ENCODE measurements at regions not wholly inside any gene's neighbourhood (a gene's known extent, or its start where the extent isn't known, plus 50 kb on each side); places are given as distances from the start of the nearest gene placed in this dataset.
"Not testable (repeated sequence)": the region's sequence is repeated elsewhere in the genome, so short reads cannot be mapped to it uniquely, and the experiment has no call there.

DNA sequence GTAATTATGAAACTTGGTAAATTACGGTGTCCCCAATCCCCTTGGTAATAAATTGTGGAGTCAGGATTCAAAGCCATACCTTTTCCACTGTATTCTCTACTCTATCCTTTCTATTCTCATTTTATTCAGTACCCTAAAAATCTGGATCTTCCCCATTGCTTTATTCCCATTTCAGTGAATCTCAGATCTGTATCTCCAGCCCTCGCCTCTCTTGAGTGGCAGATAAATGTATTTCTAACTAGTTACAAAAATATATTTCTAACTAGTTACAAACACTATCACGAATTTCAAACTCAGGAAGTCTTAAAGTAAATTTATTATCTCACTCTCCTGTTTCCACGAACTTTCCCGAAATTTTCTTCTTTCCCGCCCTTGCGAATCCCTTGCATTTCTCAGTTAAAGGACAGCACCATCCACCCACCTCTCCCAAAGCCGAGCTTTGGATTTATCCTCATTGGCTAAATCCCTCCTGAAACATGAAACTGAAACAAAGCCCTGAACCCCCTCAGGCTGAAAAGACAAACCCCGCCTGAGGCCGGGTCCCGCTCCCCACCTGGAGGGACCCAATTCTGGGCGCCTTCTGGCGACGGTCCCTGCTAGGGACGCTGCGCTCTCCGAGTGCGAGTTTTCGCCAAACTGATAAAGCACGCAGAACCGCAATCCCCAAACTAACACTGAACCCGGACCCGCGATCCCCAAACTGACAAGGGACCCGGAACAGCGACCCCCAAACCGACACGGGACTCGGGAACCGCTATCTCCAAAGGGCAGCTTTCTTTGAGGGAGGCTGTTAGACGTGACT is 164.3 kb upstream of the PABPC3 start:
- H3K36me3 ChIP-seq, result no peaks in the 10 kb centered on the region
- DNase-seq (ENCODE audit: low spot score in 2 of 2), result no peak
- H3K27me3 ChIP-seq, result peaks cover 4% of the 10 kb centered on the region
- H3K27ac ChIP-seq, result no peak overlapping the region
- TF ChIP-seq, protein P1, sequence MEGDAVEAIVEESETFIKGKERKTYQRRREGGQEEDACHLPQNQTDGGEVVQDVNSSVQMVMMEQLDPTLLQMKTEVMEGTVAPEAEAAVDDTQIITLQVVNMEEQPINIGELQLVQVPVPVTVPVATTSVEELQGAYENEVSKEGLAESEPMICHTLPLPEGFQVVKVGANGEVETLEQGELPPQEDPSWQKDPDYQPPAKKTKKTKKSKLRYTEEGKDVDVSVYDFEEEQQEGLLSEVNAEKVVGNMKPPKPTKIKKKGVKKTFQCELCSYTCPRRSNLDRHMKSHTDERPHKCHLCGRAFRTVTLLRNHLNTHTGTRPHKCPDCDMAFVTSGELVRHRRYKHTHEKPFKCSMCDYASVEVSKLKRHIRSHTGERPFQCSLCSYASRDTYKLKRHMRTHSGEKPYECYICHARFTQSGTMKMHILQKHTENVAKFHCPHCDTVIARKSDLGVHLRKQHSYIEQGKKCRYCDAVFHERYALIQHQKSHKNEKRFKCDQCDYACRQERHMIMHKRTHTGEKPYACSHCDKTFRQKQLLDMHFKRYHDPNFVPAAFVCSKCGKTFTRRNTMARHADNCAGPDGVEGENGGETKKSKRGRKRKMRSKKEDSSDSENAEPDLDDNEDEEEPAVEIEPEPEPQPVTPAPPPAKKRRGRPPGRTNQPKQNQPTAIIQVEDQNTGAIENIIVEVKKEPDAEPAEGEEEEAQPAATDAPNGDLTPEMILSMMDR (IDR thresholded peaks at IDR 0.05), result no peak
- H3K9me3 ChIP-seq, result no peaks in the 10 kb centered on the region
- H3K4me3 ChIP-seq, result no peak overlapping the region
- intact Hi-C loops (cut with DNase I), result no loop called here
- H3K4me1 ChIP-seq, result no peaks in the 10 kb centered on the region

DNA sequence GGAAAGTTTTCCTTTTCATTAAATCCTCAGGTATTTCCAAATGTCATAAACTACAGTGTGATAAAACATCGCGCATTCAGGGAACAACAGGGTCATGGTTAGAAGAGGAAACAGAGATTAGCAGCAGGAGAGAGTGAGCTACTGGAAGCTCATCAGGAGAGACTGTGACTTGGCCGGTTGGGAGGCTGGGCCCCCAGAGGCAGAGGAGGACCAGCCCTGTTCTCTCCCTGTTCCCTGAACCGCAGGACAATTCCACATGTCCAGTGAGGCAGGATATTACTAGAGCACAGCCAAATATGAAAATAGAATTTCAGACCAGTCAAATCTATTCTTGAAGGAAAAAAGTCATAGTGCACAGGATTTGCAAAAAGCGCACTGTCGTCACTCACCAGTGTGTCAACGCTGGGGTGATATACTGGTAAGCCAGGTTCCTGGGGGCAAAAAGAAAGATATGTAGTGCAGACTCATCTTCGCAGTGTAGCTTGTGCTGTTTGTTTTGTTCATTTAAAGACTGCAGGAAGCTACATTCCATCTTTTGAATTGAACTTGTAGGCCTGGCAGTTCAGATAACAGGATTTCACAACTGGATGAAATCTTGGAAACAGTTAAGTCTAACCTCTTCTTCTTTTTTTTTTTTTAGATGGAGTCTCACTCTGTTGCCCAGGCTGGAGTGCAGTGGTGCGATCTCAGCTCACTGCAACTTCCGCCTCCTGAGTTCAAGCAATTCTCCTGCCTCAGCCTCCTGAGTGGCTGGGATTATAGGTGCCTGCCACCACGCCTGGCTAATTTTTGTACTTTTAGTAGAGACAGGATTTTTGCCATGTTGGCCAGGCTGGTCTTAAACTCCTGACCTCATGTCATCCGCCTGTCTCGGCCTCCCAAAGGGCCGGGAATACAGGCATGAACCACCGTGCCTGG is 162.6 kb upstream of the PABPC3 start:
- DNase-seq (ENCODE audit: low spot score in 2 of 2); H3K36me3 ChIP-seq; H3K27me3 ChIP-seq; H3K27ac ChIP-seq; H3K4me3 ChIP-seq; H3K9me3 ChIP-seq; intact Hi-C loops (cut with DNase I); H3K4me1 ChIP-seq: not testable (repeated sequence)

DNA sequence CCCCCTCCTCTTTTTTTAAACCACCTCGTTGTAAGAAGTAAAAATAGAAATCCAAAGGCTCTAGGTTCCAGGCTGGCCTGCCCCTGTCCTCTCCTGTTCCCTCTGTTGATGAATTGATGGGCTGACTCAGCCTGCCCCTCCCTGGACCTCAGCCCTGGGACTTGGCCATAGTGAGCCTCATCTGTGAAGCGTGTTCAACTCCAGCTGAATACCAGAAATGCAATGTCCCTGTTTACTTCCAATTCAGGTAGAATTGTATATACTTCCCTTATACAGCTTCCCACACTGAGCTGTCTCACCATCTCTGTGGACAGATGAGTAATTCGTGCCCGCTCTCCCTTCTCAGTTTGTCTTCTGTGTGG is 161.9 kb upstream of the PABPC3 start:
- not testable (repeated sequence) for DNase-seq (ENCODE audit: low spot score in 2 of 2)

DNA sequence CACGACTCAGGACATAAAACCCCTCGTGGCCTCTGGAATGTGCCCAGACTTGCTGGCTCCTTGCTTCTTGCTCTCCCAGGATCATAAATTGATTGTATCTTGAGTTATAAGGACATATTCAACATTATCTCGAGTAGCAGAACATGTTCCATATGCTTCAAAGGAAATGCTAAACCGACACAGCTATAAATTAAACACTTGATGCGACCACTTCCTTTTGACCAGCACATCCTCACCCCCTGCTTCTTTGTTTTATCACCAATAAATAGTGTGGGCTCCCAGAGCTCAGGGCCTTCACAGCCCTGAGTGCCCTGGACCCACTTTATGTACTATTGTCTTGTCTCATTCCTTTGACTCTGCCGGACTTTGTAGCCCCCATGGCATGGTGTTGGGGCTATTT is 157.0 kb upstream of the PABPC3 start:
- no peaks in the 10 kb centered on the region for H3K9me3 ChIP-seq
- intact Hi-C loops (cut with DNase I), result no loop called here
- TF ChIP-seq, protein P1 (IDR thresholded peaks at IDR 0.05), result no peak
- no peak overlapping the region for H3K27ac ChIP-seq
- DNase-seq (ENCODE audit: low spot score in 2 of 2), result no peak
- H3K27me3 ChIP-seq, result no peaks in the 10 kb centered on the region
- no peaks in the 10 kb centered on the region for H3K36me3 ChIP-seq
- H3K4me1 ChIP-seq, result no peaks in the 10 kb centered on the region
- H3K4me3 ChIP-seq, result no peak overlapping the region

More for the DNA sequence above, 161.9 kb upstream of the PABPC3 start:
- intact Hi-C loops (cut with DNase I); H3K36me3 ChIP-seq; H3K27ac ChIP-seq; H3K27me3 ChIP-seq; H3K4me3 ChIP-seq; H3K9me3 ChIP-seq; H3K4me1 ChIP-seq: not testable (repeated sequence)

DNA sequence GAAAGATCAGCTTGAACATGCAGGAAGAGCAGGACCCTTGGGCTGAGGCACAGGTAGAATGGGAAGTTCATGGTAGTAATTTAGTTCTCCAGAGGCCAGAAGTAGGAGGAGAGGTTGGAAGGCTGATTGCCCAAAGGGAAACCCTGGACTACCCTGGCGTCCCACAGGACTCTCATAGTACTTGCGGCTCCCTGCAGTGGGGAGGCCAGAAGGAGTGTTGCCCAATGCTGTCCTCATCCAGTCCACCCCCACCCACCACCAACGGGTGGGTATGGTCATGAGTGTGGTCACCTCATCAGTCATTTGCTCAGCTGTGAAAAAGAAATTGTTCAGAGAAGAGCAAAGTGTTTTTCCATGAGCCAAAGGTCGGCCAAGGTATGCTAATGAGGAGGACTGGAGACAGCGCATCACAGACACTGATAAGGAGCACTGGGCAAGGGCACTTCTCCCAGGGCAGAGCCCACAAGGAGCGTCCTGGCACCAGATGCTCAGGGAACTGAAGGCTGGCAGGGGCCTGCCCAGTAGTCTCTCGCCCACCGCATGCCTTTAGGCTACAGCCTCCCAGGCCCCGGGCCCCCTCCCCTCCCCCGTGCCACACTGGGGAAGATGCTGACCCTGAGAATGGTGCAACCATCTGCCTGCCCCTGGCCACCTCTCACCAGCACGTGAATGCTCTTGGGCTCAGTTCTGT is 154.8 kb upstream of the PABPC3 start:
- H3K9me3 ChIP-seq; DNase-seq (ENCODE audit: low spot score in 2 of 2); H3K36me3 ChIP-seq; H3K4me1 ChIP-seq; H3K27ac ChIP-seq; H3K4me3 ChIP-seq; intact Hi-C loops (cut with DNase I); H3K27me3 ChIP-seq: not testable (repeated sequence)

DNA sequence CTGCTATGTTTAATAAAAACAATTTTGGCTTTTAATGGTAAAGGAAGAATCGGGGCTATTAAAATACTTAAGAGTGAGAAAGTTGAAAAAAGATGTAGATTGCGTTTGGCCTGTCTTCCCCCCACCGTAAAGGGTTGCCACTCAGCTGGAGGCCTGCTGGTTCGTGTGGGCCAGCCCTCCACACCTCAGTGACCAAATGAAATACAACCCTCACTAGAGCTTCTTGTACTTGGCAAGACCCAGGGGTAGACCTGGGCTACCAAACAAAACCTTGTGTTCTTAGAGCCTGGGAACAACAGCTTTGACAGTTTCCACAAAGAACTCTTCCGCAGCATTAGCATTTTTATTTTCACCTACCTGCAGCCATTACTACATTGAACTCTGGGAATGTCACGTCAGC is 152.8 kb upstream of the PABPC3 start:
- Histone ChIP-seq H3K4me3 (no peak overlapping the region), H3K27me3 (no peaks in the 10 kb centered on the region), H3K4me1 (no peaks in the 10 kb centered on the region), H3K9me3 (no peaks in the 10 kb centered on the region), H3K27ac (no peak overlapping the region), H3K36me3 (no peaks in the 10 kb centered on the region)
- TF ChIP-seq, protein P1 (IDR thresholded peaks at IDR 0.05), result no peak
- intact Hi-C loops (cut with DNase I), result no loop called here
- no peak for DNase-seq (ENCODE audit: low spot score in 2 of 2)

DNA sequence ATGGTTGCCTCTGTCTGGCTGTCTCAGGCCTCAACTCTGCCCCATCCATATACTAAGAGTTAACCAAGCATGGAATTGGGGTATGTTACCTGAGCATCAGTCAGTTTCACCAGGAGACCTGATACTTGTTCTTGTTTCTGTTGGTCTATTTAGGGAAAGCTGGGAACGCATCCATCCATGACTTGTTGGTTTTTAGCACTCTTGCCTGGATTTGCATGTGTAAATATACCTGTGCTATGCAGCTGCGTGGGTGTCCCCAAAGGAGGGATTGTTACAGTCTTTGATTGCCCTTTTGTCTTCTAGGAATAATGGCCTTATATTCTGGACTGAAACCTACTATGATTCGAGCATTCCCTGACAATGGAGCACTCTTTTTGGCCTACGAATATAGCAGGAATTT is 151.9 kb upstream of the PABPC3 start:
- intact Hi-C loops (cut with DNase I); H3K4me1 ChIP-seq; H3K36me3 ChIP-seq; H3K9me3 ChIP-seq; DNase-seq (ENCODE audit: low spot score in 2 of 2); H3K27ac ChIP-seq; H3K4me3 ChIP-seq; H3K27me3 ChIP-seq: not testable (repeated sequence)

DNA sequence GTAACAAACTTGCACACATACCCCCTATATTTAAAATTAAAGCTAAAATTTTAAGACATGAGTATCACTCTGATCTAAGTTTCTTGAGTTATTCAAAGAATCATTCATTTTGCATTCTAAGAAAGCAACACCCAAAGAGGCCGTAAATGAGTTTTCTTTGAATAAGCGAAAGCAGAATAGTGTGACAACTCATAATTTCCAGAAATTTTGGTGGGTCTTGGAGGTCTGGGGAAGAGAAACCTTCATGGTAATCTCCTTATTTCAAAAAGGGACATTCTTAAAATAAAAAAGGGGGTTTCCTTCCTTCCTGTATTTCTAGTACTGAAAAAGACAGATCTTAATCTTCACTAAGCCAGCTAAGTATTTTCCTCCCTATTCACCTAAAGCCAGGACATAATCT is 147.0 kb upstream of the PABPC3 start:
- intact Hi-C loops (cut with DNase I); H3K27me3 ChIP-seq; H3K36me3 ChIP-seq; DNase-seq (ENCODE audit: low spot score in 2 of 2); H3K27ac ChIP-seq; H3K4me3 ChIP-seq; H3K9me3 ChIP-seq; H3K4me1 ChIP-seq: not testable (repeated sequence)

DNA sequence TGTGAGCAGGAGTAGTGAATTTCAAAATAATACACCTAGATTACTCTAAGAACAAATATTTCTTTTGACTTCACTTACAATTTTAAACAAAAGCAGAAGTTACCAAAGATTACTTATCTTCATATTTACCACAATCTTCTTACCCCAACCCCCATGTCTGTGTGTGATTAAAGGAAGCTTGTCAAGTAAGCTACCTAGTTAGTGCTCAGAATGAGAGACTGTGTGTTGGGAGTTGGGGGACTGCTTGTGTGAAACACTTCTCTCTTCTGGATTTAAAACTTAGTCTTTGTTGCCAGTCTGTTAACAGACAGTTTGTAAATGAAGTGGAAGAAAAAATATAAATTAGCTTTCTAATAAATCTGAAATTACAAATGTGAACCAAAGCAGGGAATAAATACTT is 145.3 kb upstream of the PABPC3 start:
- intact Hi-C loops (cut with DNase I), result loop anchor here (5.0 kb wide), 1 partner anchor 353 kb away; no protein-coding TSS in a partner anchor
- not testable (repeated sequence) for H3K9me3 ChIP-seq; DNase-seq (ENCODE audit: low spot score in 2 of 2); H3K36me3 ChIP-seq; H3K4me1 ChIP-seq; H3K4me3 ChIP-seq; H3K27ac ChIP-seq; H3K27me3 ChIP-seq

DNA sequence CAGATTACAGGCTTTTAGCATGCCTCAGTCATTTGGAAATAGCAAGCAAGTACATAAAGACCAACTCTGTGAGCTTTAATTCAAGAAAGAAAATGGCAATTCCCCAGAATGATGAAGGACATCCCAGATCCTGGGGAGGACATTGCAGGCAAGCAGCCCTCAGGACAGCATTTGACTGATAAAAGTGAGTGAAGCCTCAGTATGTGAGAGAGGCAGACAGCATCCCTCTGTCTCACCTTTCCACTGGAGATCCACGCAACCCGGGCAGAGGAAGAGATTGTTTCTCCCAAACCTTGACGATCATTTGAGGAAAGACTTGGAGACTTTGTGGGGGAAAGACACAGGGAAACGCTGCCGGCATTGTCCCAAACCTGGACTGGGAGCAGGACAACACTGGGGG is 128.0 kb upstream of the PABPC3 start:
- DNase-seq (ENCODE audit: low spot score in 2 of 2); intact Hi-C loops (cut with DNase I); H3K27me3 ChIP-seq; H3K36me3 ChIP-seq; H3K27ac ChIP-seq; H3K9me3 ChIP-seq; H3K4me1 ChIP-seq: not testable (repeated sequence)
- H3K4me3 ChIP-seq, result peak overlapping the region; percentile 37 to 50
